Activated CD4-positive, alpha-beta T cell treated with anti-CD3 and anti-CD28 coated beads, Interleukin-2, amount 10 ng/mL, durations not matched to agents 7 days and 5 days (primary cell): ENCODE measurements at regions not wholly inside any gene's neighbourhood (a gene's known extent, or its start where the extent isn't known, plus 50 kb on each side); places are given as distances from the start of the nearest gene placed in this dataset.
"Not testable (repeated sequence)": the region's sequence is repeated elsewhere in the genome, so short reads cannot be mapped to it uniquely, and the experiment has no call there.

ENCODE experiments used
- CTCF ChIA-PET: fragments of 350-600 bp; sonication (Branson Sonifier 250); formaldehyde crosslinking; loops from one replicate; lab custom pipeline; 2021; ENCODE audit warnings: antibody characterized with exemption; lab: Charles Lee
- POLR2A ChIA-PET: fragments of 350-600 bp; sonication (Branson Sonifier 250); formaldehyde crosslinking; loops from one replicate; lab custom pipeline; 2021; ENCODE audit warnings: antibody characterized with exemption; lab: Charles Lee
- DNase-seq: peaks from one replicate; pipeline ENCODE4 v3.0.0-alpha.2; 2020
- H3K27ac Mint-ChIP-seq: one replicate; pipeline ENCODE4 v1.8.0; 2021; ENCODE audit warnings: mild to moderate bottlenecking, moderate library complexity, mixed read lengths
- H3K27me3 Mint-ChIP-seq: one replicate; pipeline ENCODE4 v1.8.0; 2021; ENCODE audit warnings: mixed read lengths
- H3K36me3 Mint-ChIP-seq: one replicate; pipeline ENCODE4 v1.8.0; 2021; ENCODE audit warnings: low read depth, mixed read lengths
- H3K4me1 Mint-ChIP-seq: one replicate; pipeline ENCODE4 v1.8.0; 2021; ENCODE audit warnings: mixed read lengths
- H3K4me3 Mint-ChIP-seq: one replicate; pipeline ENCODE4 v1.8.0; 2021; ENCODE audit warnings: mild to moderate bottlenecking, moderate library complexity, mixed read lengths
- H3K9me3 Mint-ChIP-seq: one replicate; pipeline ENCODE4 v1.8.0; 2021; ENCODE audit warnings: mixed read lengths

- H3K9me3 Mint-ChIP-seq, DNase-seq, POLR2A ChIA-PET, H3K27me3 Mint-ChIP-seq, H3K36me3 Mint-ChIP-seq, CTCF ChIA-PET, H3K4me1 Mint-ChIP-seq, H3K4me3 Mint-ChIP-seq, H3K27ac Mint-ChIP-seq: not testable (repeated sequence)
Observed at GRCh38 chr14:105591792-105592341, 65.5 kb downstream of the TMEM121 start.

- H3K9me3 Mint-ChIP-seq, H3K4me3 Mint-ChIP-seq, H3K4me1 Mint-ChIP-seq, H3K27ac Mint-ChIP-seq, CTCF ChIA-PET, H3K27me3 Mint-ChIP-seq, DNase-seq, H3K36me3 Mint-ChIP-seq: not testable (repeated sequence)
- POLR2A ChIA-PET, result interaction anchor here (0.7 kb wide), 1 partner anchor 358 kb away, joined by 3 read pairs; no protein-coding TSS in a partner anchor
Observed at GRCh38 chr14:105592646-105593045, 66.3 kb downstream of the TMEM121 start.

GRCh38 chr14:105595346-105595745, 69.0 kb downstream of the TMEM121 start:
- CTCF ChIA-PET, H3K4me3 Mint-ChIP-seq, POLR2A ChIA-PET: not testable (repeated sequence)

GRCh38 chr14:105596374-105596773, 70.0 kb downstream of the TMEM121 start:
- H3K36me3 Mint-ChIP-seq, H3K27me3 Mint-ChIP-seq, H3K9me3 Mint-ChIP-seq, DNase-seq, POLR2A ChIA-PET, H3K4me1 Mint-ChIP-seq, H3K27ac Mint-ChIP-seq, H3K4me3 Mint-ChIP-seq, CTCF ChIA-PET: not testable (repeated sequence)

More at GRCh38 chr14:105595346-105595745, 69.0 kb downstream of the TMEM121 start:
- H3K36me3 Mint-ChIP-seq, H3K4me1 Mint-ChIP-seq, H3K27me3 Mint-ChIP-seq, H3K9me3 Mint-ChIP-seq, H3K27ac Mint-ChIP-seq, DNase-seq: not testable (repeated sequence)

- H3K27ac Mint-ChIP-seq, CTCF ChIA-PET, H3K4me3 Mint-ChIP-seq, H3K36me3 Mint-ChIP-seq, POLR2A ChIA-PET, H3K4me1 Mint-ChIP-seq, DNase-seq, H3K9me3 Mint-ChIP-seq, H3K27me3 Mint-ChIP-seq: not testable (repeated sequence)
Observed at GRCh38 chr14:105598040-105598763, 71.8 kb downstream of the TMEM121 start.

GRCh38 chr14:105598925-105599586, 72.7 kb downstream of the TMEM121 start:
- H3K4me3 Mint-ChIP-seq, POLR2A ChIA-PET, CTCF ChIA-PET, H3K36me3 Mint-ChIP-seq, H3K27me3 Mint-ChIP-seq, DNase-seq, H3K27ac Mint-ChIP-seq, H3K9me3 Mint-ChIP-seq, H3K4me1 Mint-ChIP-seq: not testable (repeated sequence)

- H3K36me3 Mint-ChIP-seq, H3K4me3 Mint-ChIP-seq, H3K9me3 Mint-ChIP-seq, DNase-seq, H3K27ac Mint-ChIP-seq, POLR2A ChIA-PET, CTCF ChIA-PET, H3K4me1 Mint-ChIP-seq, H3K27me3 Mint-ChIP-seq: not testable (repeated sequence)
Observed at GRCh38 chr14:105600195-105600938, 74.0 kb downstream of the TMEM121 start.

GRCh38 chr14:105600939-105601359, 74.6 kb downstream of the TMEM121 start:
- Mint-ChIP-seq H3K9me3 (no peaks in the 10 kb centered on the region), H3K27ac (no peak overlapping the region), H3K4me1 (no peaks in the 10 kb centered on the region)

GRCh38 chr14:105601360-105602242, 75.2 kb downstream of the TMEM121 start:
- ChIA-PET CTCF (no interaction called here), POLR2A (no interaction called here)
- Mint-ChIP-seq H3K4me1 (no peaks in the 10 kb centered on the region), H3K27ac (no peak overlapping the region), H3K9me3 (no peaks in the 10 kb centered on the region), H3K36me3 (no peaks in the 10 kb centered on the region), H3K27me3 (no peaks in the 10 kb centered on the region), H3K4me3 (no peak overlapping the region)
- no peak for DNase-seq

More at GRCh38 chr14:105600939-105601359, 74.6 kb downstream of the TMEM121 start:
- Mint-ChIP-seq H3K27me3 (no peaks in the 10 kb centered on the region), H3K36me3 (no peaks in the 10 kb centered on the region), H3K4me3 (no peak overlapping the region)
- DNase-seq, result no peak
- ChIA-PET CTCF (no interaction called here), POLR2A (no interaction called here)

- Mint-ChIP-seq H3K4me1 (no peaks in the 10 kb centered on the region), H3K9me3 (no peaks in the 10 kb centered on the region), H3K4me3 (no peak overlapping the region), H3K27ac (no peak overlapping the region), H3K36me3 (no peaks in the 10 kb centered on the region), H3K27me3 (no peaks in the 10 kb centered on the region)
- DNase-seq, result no peak
- ChIA-PET CTCF (no interaction called here), POLR2A (no interaction called here)
Observed at GRCh38 chr14:105602243-105602750, 75.9 kb downstream of the TMEM121 start.

- Mint-ChIP-seq H3K27me3 (no peaks in the 10 kb centered on the region), H3K9me3 (no peaks in the 10 kb centered on the region), H3K27ac (no peak overlapping the region), H3K4me3 (no peak overlapping the region), H3K4me1 (no peaks in the 10 kb centered on the region), H3K36me3 (no peaks in the 10 kb centered on the region)
- CTCF ChIA-PET, result no interaction called here
- DNase-seq, result no peak
- POLR2A ChIA-PET, result no interaction called here
Observed at GRCh38 chr14:105602799-105603793, 76.7 kb downstream of the TMEM121 start.
